ENCODE measurements at regions not wholly inside any gene's neighbourhood (a gene's known extent, or its start where the extent isn't known, plus 50 kb on each side); places are given as distances from the start of the nearest gene placed in this dataset.

GRCh38 chr2:126978333-126978732 lies 79.6 kb downstream of the TEX51 start:
- Histone ChIP-seq H3K9ac (ENCODE audit: low read length) (no peak overlapping the region), H3K4me2 (ENCODE audit: low read length) (no peak overlapping the region), H4K20me1 (ENCODE audit: insufficient read depth, low read length) (no peaks in the 10 kb centered on the region), H3K36me3 (ENCODE audit: insufficient read depth, low read length) (no peaks in the 10 kb centered on the region), H3K4me1 (ENCODE audit: insufficient read depth, low read length, severe bottlenecking) (no peaks in the 10 kb centered on the region), H3K9me2 (ENCODE audit: low read depth, low read length) (no peaks in the 10 kb centered on the region), H3K9me3 (ENCODE audit: low read length) (no peaks in the 10 kb centered on the region), H2AFZ (ENCODE audit: low read length) (no peak overlapping the region), H3F3A (ENCODE audit: insufficient read depth, low read length) (no peaks in the 10 kb centered on the region), H3K27me3 (ENCODE audit: insufficient read depth, low read length) (no peaks in the 10 kb centered on the region), H3K79me2 (ENCODE audit: insufficient read depth, low read length) (no peaks in the 10 kb centered on the region), H3K27ac (ENCODE audit: low read depth, low read length, poor library complexity, severe bottlenecking) (no peak overlapping the region), H3K4me3 (ENCODE audit: low read depth, low read length, poor library complexity, severe bottlenecking) (no peak overlapping the region)
- no peak for TF ChIP-seq EZH2 (IDR thresholded peaks at IDR 0.05; ENCODE audit: borderline replicate concordance, low read length)
- no peak for TF ChIP-seq CTCF (IDR thresholded peaks at IDR 0.05; ENCODE audit: low read length)

- no peaks in the 10 kb centered on the region for H3K9me2 ChIP-seq (ENCODE audit: low read depth, low read length)
- no peak overlapping the region for H3K4me3 ChIP-seq (ENCODE audit: low read depth, low read length, poor library complexity, severe bottlenecking)
- H3F3A ChIP-seq (ENCODE audit: insufficient read depth, low read length) = no peaks in the 10 kb centered on the region
- no peaks in the 10 kb centered on the region for H3K36me3 ChIP-seq (ENCODE audit: insufficient read depth, low read length)
- H2AFZ ChIP-seq (ENCODE audit: low read length) = no peak overlapping the region
- H4K20me1 ChIP-seq (ENCODE audit: insufficient read depth, low read length) = no peaks in the 10 kb centered on the region
- no peak overlapping the region for H3K27ac ChIP-seq (ENCODE audit: low read depth, low read length, poor library complexity, severe bottlenecking)
- H3K4me2 ChIP-seq (ENCODE audit: low read length) = no peak overlapping the region
- no peaks in the 10 kb centered on the region for H3K79me2 ChIP-seq (ENCODE audit: insufficient read depth, low read length)
- H3K27me3 ChIP-seq (ENCODE audit: insufficient read depth, low read length) = no peaks in the 10 kb centered on the region
- H3K4me1 ChIP-seq (ENCODE audit: insufficient read depth, low read length, severe bottlenecking) = no peaks in the 10 kb centered on the region
- TF ChIP-seq EZH2 (IDR thresholded peaks at IDR 0.05; ENCODE audit: borderline replicate concordance, low read length) (no peak), CTCF (IDR thresholded peaks at IDR 0.05; ENCODE audit: low read length) (no peak)
- H3K9me3 ChIP-seq (ENCODE audit: low read length) = no peaks in the 10 kb centered on the region
- no peak overlapping the region for H3K9ac ChIP-seq (ENCODE audit: low read length)
These were observed 80.6 kb downstream of the TEX51 start for GRCh38 chr2:126979039-126980003.

- no peaks in the 10 kb centered on the region for H3K79me2 ChIP-seq (ENCODE audit: insufficient read depth, low read length)
- H2AFZ ChIP-seq (ENCODE audit: low read length) = no peak overlapping the region
- no peaks in the 10 kb centered on the region for H3K4me1 ChIP-seq (ENCODE audit: insufficient read depth, low read length, severe bottlenecking)
- H3K27me3 ChIP-seq (ENCODE audit: insufficient read depth, low read length) = no peaks in the 10 kb centered on the region
- no peak overlapping the region for H3K4me3 ChIP-seq (ENCODE audit: low read depth, low read length, poor library complexity, severe bottlenecking)
- H3K36me3 ChIP-seq (ENCODE audit: insufficient read depth, low read length) = no peaks in the 10 kb centered on the region
- no peaks in the 10 kb centered on the region for H3F3A ChIP-seq (ENCODE audit: insufficient read depth, low read length)
- no peak overlapping the region for H3K27ac ChIP-seq (ENCODE audit: low read depth, low read length, poor library complexity, severe bottlenecking)
- TF ChIP-seq CTCF (IDR thresholded peaks at IDR 0.05; ENCODE audit: low read length) = no peak
- TF ChIP-seq EZH2 (IDR thresholded peaks at IDR 0.05; ENCODE audit: borderline replicate concordance, low read length) = no peak
- no peaks in the 10 kb centered on the region for H3K9me2 ChIP-seq (ENCODE audit: low read depth, low read length)
- H3K4me2 ChIP-seq (ENCODE audit: low read length) = no peak overlapping the region
- H3K9ac ChIP-seq (ENCODE audit: low read length) = no peak overlapping the region
- no peaks in the 10 kb centered on the region for H3K9me3 ChIP-seq (ENCODE audit: low read length)
- no peaks in the 10 kb centered on the region for H4K20me1 ChIP-seq (ENCODE audit: insufficient read depth, low read length)
These were observed 82.8 kb downstream of the TEX51 start for GRCh38 chr2:126981476-126981875.
